HG03565 (cell line): ENCODE measurements at regions not wholly inside any gene's neighbourhood (a gene's known extent, or its start where the extent isn't known, plus 50 kb on each side); places are given as distances from the start of the nearest gene placed in this dataset.
A peak's percentile ranks its signal among the peaks of the same experiment; 100 is the strongest.

Experiments
- ATAC-seq: cut with Tn5 transposase; IDR thresholded peaks from one replicate; pipeline ENCODE4 v1.9.1; 2021; ENCODE audit warnings: mild to moderate bottlenecking, moderate library complexity; ENCODE audit not compliant: unreplicated experiment

DNA sequence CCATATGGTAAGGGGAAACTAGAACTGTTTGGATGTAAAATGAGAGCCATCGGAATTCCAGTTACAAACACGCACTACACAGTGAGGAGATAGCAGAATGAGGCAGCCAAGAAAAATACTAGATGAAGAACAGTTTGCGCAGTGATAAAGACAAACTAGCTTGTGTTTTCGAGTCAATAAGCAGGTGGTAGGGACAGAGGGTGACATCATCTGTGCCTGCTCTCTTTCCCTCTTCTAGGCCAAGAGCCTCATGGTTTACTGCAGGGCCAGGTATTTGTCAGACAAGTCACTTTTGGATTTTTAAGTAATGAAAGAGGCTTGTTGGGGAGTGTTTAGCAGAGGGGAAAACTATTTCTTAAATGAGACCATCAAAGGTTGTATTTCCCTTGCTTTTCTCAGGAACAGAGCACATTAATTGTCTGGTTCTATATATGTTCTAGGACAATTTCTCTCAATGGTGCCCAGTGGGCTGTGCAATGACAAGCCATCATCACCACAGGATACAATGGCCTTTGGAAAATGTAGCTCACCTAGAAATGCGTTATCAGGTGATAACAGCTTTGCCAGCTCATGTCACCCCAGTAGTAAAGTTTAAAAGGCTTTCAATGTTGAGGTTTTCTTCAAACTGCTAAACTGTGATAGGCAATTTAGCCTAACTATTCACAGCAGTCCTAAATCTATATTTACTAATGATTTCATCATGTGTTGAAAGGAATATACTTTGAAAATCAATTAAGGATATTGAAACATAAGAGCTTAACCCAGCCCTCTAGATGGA is 1210.3 kb upstream of the ZEB2 start:
- ATAC-seq = no peak

- ATAC-seq = no peak
Measured at GRCh38 chr2:145729481-145729880, 1209.6 kb upstream of the ZEB2 start.

DNA sequence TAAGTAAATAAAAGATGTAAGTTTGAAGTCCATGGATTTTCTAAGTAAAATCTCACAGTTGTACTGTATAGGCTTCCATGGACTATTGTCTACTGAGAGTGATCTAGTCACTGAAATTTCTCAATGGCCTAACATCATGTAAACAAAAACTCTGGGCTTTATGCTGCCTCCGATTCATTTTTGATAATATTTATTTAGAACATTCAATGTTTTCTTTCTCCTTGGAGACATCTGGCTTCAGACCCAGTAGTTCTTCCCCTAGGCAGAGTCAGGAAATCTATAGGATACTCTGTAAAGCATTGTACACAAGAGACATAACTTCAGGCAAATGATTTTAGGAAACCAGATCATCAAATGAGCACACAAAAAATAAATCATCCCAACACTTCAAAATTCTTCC is 1208.6 kb upstream of the ZEB2 start:
- ATAC-seq = no peak

DNA sequence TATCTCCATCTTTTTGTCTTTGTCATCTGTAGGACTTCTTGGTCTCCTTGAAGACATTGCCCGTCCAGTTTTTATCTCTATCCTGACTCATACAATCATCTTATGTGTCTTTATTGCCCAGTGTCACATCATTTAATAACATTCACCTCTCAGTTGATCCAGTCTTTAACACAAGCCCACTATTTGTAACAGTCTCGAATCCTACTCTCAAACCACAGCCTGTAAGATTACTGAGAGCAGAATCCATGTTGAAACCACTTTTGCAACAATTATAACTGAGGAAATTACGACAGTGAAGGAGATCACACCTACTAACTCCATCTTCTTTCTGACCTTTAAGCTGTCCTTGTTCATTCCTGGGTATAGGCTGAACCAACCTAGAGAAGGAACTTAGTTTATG is 1206.0 kb upstream of the ZEB2 start:
- no peak for ATAC-seq

DNA sequence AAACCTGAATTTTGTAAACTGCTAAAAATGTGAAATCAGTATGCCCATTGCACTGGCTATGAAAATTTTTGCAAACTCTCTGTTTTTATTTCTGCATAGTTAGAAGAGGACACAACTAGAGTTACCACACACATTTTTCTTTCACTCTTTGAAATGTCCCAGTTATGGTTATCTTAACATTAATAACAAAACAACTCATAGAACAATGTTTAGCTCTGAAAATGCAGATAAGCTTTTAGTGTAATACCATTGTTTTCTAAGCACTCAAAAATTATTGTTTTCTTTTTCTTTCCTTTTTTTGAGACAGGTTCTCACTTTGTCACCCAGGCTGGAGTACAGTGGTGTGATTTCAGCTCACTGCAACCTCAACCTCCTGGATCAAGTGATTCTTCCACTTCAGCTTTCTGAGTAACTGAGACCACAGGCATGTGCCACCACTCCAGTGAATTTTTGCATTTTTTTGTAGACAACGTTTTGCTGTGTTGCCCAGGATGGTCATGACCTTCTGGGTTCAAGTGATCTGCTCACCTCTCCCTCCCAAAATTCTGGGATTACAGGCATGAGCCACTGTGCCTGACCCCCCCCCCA is 1204.5 kb upstream of the ZEB2 start:
- no peak for ATAC-seq

GRCh38 chr2:145723872-145724271 is 1204.0 kb upstream of the ZEB2 start:
- ATAC-seq = no peak

DNA sequence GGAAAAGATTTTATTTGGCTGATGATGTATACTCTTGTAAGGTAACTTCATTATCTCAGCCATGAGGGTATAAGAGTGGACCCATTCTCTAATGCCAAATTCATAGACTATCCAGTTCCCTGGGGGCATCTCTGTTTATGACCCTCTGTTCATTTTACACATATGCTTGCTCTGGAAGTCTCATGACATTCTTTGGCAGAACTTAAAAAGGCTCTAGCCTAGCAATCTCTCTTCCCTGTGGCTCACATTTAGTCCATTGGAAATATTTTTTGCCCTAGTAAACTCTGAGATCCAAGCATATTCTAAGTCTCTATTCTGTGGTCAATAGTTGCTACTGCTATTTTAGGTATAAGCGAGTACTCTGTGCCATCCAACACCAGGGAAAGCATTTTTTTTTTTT is 1201.8 kb upstream of the ZEB2 start:
- no peak for ATAC-seq

- ATAC-seq = no peak
Measured at GRCh38 chr2:145715601-145716000, 1195.7 kb upstream of the ZEB2 start.

- ATAC-seq = no peak
Measured at GRCh38 chr2:145710303-145710702, 1190.4 kb upstream of the ZEB2 start.

DNA sequence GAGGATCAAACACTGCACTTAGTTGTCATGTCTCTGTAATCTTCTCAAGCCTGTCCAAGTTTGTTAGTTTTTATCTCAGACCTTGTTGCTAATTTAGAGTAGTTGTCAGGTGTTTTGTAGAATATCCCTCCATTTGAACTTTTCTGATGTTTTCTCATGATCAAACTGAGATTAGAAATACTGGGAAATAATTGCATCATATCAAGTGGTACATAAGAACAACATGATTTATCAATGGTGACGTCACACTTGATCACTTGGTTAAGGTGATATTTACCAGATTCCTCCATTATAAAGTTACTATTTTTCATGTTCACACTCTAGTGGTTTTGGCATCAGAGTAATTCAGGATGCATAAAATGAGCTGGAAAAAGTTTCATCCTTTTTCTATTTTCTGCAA is 1182.4 kb upstream of the ZEB2 start:
- no peak for ATAC-seq

GRCh38 chr2:145692971-145693478 is 1173.1 kb upstream of the ZEB2 start:
- ATAC-seq = peak; percentile 86

DNA sequence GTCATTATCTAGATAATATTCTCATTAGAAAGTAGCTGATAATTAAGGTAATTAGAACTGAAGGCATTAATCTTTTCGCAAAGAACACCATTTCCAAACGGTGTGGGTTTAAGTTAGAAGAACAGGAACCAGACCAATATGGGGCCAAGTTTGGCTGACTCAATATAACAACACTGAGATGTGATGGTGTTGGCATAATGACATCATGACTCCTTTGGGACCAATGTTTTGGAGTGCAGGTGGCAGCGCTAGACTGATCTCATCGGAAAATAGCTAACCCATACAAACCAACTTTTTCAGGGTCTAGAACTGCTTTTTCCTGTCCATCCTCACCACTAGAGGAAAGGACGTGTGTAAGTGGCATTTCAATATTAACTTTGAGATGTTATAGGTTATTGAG is 1171.7 kb upstream of the ZEB2 start:
- no peak for ATAC-seq

DNA sequence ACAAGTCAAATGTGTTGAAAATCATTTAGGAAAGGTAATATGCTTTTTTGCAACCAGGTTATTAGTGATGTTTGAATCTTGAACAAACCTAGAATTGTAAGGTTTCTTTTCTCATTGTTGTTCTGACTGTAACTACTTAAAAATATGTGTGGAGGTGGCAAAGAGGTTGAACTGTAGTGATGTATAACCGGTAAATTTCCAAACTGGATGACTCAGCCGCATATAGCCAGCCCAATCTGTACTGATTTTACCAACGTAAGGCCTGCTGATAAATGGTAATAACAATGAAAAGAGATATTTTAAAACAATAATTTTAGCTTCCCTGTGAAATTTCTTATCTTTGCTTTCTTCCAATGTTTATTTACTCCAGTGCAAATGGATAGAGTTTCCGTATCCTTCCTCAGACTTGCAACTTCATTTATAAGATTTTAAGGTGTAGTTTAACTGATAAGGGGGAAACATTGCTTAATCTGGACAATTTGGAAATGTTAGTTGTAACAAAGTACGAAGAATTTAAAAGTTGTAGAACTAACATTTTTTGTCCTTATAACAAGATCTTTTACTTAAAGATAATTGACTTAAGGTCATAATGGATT is 1170.4 kb upstream of the ZEB2 start:
- no peak for ATAC-seq

DNA sequence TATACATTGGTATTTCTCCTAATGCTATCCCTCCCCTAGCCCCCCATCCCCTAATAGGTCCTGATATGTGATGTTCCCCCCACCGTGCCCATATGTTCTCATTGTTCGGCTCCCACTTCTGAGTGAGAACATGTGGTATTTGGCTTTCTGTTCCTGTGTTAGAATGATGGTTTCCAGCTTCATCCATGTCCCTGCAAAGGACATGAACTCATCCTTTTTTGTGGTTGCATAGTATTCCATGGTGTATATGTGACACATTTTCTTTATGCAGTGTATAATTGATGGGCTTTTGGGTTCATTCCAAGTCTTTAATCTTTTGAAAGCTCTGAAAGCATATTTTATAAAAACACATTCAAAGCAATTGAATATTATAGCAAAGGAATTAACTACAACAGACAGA is 1169.4 kb upstream of the ZEB2 start:
- ATAC-seq = no peak

DNA sequence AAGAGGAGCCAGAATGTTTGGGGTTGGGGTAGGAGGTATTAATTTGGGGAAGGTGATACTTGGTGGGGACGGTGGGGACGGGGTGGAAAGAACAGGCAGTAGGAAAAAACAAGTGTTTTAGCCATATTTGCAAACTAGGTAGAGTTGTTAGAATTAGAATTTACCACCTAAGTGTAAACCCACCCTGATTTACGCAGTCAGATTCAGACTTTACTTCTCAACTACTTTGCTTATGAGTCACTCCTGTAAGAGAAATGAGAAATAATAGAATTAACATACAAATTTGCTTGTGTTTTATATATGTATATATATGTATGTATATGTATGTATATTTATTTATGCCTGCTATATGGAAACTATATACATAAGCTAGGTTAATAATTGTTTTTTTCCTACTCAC is 1168.2 kb upstream of the ZEB2 start:
- ATAC-seq = no peak

GRCh38 chr2:145687442-145688134 is 1167.7 kb upstream of the ZEB2 start:
- ATAC-seq = no peak

- no peak for ATAC-seq
Measured at GRCh38 chr2:145685383-145686050, 1165.6 kb upstream of the ZEB2 start.

GRCh38 chr2:145682546-145683157 is 1162.7 kb upstream of the ZEB2 start:
- ATAC-seq = no peak

DNA sequence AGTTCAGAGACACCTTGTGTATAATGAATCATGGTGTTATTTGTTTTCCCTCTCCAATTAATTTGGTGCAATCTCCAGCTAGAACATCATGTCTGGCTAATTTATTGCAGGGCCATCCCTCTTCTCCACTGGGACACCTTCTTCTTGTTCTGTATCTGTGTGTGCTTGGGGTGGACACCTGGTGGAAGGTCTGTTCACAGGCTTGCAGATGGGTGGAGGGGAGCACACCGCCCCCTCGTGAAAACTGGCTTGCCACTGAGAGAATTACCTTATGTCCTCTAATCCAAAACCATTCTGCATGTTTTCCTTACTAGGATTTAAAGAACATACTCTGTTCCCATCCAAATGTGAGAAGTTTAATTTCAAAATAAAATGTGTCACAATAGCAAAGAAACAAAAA is 1160.4 kb upstream of the ZEB2 start:
- no peak for ATAC-seq

GRCh38 chr2:145677371-145677770 is 1157.5 kb upstream of the ZEB2 start:
- no peak for ATAC-seq

DNA sequence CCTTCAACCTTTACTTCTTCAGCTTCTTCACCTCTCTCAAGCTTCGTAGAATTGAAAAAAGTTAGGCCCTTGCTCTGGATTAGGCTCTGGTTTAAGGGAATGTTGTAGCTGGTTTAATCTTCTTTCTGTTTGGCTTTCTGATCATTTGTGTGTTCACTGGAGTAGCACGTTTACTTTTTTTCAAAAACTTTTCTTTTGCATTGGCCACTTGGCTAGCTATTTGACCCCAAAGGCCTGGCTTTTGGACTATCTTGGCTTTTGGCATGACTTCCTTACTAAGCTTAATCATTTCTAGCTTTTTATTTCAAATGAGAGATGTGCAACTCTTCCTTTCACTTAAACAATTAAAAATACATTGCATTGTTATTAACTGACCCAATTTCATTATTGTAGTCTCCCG is 1154.8 kb upstream of the ZEB2 start:
- ATAC-seq = no peak
